Left renal pelvis (tissue), 4 donors: ENCODE measurements at regions not wholly inside any gene's neighbourhood (a gene's known extent, or its start where the extent isn't known, plus 50 kb on each side); places are given as distances from the start of the nearest gene placed in this dataset.

Experiments used
- DNase-seq, 4 donors: peaks; one replicate each; pipeline ENCODE4 v3.0.0-alpha.2; 2013; ENCODE audit warnings: low read depth in 4 of 4, low spot score in 3 of 4

- no peak for DNase-seq
Measured at GRCh38 chr15:96565266-96565665, 234.8 kb downstream of the NR2F2 start.

DNA sequence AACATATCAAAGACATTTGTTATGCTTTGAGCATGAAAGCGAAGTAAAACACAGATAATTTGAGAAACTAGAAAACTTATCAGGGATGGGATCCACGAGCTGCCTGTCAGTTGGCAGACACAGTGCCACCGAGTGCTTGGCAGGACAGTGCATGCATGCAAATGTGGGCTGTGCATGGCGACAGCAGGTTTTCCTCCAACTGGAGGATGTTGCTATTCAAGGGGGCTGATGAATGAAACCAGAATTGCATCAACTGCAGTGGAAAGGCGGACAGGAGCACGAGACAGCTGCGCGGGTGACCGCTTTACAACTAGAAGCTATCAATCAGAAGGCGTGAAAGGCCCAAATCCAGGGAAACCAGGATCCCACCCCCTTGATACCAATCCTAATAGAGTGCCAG is 244.3 kb downstream of the NR2F2 start:
- DNase-seq = no peak

GRCh38 chr15:96576596-96576995 is 246.1 kb downstream of the NR2F2 start:
- DNase-seq = no peak

DNA sequence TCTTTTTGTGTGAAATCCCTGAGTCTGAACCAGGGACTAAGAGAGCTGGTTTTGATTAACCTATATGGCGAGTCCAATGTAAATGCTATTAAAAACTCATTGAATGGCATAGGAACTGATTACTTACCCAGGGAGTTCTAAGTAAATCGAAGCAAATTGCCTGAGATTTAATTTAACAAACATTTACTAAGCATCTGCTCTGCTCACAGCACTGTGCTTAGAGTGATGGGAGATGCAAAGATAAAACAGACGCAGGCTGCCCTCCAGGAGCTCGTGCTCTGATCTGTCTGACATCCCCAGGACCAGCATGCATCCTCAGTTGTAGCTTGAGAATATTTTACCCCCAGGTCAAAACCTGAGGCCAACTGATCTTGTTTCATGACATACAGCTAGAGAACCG is 247.9 kb downstream of the NR2F2 start:
- DNase-seq = no peak

GRCh38 chr15:96581371-96581770 is 250.9 kb downstream of the NR2F2 start:
- DNase-seq = no peak

DNA sequence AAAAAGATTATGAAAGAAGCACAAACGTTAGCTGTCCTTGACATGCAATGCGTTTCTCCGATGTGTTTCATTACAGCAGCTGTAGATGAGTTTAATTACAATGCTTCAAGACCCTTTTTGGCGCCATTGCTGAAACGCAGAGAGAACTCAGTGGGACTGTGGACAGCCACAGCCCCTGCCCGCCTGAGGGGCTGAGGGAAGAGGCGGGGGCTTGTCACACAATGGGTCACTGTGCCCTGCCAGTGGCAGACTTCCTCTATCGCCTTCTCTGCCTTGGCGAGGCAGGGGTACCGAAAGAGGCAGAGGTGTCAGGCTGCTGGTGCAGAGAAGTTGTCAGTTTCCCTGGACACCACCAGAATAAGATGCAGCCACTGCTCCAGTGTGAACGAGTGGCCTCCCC is 252.0 kb downstream of the NR2F2 start:
- DNase-seq = no peak

- DNase-seq = no peak
Measured at GRCh38 chr15:96583671-96584070, 253.2 kb downstream of the NR2F2 start.

DNA sequence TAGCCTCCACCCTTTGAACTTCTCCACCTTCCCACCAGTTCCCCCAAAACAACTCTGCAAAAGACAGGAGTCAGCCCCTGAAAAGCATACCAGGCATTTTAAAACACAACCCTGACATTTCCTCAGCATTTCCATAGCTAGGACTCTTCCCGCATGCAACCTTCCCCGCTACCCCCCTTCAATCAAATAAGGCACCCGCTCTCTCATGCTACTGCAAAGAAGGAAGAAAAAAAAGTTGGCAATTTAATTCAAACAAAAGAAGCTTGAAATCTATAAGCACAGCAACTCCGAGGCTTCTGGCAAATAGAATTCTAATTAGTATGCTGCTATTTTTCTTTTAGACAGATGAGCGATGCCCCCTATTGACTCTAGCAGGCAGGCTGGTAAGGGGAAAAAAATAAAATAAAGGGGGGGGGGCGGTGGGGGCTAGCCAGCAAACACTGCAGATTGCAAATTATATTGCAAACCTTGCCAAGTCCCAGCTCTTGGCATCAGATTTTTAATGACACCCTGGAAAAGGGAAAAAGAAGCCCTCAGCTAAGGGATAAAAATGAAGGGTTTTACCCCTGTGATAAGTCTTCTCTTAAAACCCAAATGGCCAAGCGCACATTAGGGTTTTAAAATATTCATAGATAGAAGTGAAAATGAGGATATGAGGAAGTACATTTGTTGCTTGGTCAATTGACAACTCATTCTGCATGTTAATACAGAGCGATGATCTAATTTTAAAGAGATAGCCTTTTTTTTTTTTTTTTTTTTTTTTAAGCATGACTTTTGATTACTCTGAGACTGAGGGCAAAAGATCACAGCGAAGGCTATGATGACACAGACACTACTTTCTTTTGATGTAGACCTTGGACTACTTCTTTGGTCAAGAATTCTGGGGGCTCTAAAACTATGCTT is 255.2 kb downstream of the NR2F2 start:
- DNase-seq = no peak

DNA sequence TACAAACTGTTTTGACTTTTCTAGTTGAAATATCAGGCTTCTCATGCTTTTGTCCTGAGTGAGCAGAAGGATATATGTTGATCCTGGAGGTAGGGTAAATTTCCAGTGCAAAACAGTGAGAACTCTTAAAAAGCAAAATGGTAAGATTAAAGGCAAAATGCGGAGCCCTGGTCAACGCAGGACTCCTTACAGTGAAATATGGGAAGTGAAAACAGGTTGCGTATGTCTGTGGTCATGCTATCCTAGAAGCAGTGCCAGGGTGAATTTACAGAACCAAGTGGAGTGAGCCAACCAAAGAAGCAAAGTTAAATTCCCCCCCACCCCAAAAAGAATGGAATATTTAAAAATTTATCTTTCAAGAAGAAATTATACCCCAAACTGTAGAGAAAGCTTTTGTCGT is 256.4 kb downstream of the NR2F2 start:
- DNase-seq = no peak

DNA sequence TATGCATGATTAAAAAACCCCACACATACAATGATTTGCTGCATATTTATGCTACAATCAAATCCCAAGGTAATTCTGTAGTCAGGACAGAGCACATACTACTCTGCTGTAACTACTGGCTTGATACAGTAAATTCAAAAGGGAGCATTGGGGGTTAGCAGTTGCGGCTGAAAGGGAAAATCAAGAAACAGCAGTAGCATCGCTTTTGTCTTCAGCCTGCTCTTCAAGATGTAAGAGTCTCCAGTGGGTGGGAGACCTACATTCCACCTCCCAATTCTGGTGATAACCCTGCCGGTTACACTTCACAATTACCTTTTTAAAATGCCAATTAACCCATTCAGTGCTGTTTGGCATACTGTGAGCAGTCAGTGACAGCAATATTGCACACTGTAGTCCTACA is 259.4 kb downstream of the NR2F2 start:
- no peak for DNase-seq

DNA sequence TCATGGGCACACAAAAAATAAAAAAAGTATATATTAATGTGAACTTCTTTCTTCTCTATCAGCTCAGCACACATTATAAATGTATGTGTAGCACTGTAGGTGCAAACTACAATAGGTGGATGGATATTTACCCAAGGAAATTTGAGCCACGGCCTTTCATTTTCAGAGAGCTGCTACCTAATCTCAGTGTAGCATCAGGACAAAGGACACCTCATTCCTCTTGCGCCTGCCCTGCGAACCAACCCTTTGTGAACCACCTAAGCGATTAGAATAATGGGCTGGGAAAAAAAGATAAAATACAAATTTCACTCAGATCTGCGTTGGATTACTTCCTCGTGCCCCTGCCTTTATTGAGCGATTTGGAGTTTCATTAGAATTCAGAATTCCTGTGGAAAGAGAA is 263.2 kb downstream of the NR2F2 start:
- DNase-seq = no peak

DNA sequence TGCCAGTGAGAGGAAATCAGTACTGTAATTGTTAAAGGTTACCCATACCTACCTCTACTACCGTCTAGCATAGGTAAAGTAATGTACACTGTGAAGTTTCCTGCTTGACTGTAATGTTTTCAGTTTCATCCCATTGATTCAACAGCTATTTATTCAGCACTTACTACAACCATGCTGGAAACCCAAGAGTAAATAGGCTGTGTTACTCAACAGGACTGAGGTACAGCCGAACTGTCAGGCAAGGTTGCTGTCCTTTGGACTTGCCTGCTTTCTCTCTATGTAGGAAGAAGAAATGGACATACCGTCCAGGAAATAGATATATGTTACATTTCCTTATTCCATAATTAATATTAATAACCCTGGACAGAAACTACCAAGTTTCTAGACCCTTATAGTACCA is 265.5 kb downstream of the NR2F2 start:
- no peak for DNase-seq

DNA sequence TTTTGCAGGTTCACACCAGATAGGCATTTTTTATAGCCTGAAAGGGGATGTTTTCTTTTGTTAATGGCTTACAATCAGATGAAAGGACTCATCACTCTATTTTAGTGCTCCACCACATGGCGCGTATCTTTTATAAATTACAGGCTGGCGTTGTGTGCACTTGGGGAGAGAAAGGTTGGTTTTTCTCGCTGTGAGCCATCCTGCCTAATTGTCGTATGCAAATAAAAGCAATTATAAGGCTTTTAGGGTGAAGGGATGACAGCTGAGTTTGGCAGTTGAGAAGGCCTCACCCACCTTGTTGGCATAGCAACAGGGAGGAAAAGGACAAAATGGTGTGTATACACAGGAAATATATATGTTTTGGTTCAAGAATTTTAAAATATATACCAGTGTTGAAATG is 268.0 kb downstream of the NR2F2 start:
- no peak for DNase-seq

DNA sequence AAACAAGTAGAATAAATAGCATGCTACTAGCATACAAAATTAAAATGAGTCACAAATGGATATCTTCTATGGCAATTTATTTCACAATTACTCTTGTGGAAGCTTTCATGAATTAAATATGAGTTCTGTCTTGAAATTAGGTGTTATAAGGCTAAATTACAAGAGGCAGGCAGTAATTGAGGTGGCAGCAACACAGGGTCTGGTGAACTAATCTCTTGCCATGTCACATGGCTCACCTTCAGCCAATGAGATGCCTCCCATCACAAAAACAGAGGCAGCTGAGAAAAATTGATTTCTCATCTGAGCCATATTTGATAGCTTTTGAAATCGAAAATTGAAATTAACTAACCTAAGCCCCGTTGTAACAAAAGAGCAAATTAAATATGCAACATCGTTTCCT is 268.8 kb downstream of the NR2F2 start:
- DNase-seq = no peak

DNA sequence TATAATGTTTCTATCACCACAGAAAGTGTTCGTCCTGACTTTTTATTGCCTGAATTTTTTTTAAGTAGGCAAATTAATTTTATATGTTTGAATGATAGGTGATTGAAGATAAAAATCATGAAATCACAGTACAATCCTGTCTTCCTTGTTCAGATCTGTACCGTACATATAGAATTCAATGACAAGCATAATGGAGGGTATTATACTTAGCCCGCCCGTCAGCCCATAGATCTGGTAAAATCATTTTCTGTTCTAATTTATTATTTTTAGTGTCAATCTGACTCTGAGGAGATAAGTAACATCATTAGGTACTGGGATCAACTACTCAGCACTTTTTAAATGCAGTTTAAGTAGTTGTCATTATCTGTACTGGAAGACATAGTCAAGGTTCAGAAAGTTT is 269.9 kb downstream of the NR2F2 start:
- no peak for DNase-seq

DNA sequence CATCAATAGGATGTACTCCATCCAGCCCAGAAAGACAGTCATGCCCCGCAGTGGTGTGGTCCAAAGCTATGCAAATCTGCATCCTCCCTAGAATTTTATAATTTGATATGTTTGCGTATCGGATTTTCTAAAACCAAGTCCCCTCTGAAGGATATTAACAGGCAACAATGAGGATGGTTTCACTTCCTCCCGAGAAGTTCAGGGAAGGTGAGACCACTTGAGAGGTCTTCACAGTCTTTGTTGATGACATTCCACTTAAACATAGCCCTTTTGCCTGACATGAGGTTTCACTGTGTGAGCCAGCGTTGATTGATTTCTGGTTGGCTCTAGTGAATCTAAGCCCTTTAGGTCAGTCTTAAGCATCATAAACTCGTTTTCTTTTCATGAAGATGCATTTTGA is 276.1 kb downstream of the NR2F2 start:
- DNase-seq = no peak

DNA sequence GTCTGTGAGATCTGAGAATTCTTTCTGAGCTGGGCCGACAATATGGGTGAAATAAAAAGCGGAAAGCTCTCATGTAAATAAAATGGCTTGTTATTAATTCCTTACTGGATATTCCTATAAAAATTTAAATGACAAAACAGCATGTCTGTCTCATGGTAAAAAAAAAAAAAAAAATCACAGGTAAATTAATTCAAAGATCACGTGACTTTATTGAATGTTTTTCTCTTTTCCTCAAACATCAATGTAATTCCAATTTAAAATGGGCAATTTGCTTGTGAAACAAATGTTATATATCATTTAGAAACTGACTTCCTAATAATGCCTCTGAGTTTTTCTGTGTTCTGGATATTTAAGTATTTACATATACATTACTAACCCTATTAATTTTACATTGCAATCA is 280.3 kb downstream of the NR2F2 start:
- DNase-seq = no peak

DNA sequence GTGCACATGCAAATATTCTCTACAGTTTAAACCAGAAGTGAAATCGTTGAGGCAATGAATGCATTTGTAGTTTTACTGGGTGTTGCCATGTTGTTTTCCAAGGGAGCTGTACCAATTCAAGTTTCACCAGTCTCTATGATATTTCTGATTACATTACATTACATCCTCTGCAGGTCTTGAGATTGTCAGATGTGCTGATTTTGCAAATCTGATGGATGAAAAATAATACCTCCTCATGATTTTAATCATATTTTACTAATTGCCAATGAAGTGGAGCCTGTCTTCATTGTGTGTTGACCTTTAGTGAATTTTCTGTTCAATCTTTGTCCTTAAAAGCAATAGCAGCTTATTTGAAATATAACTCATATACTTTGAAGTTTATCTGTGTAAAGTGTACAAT is 282.4 kb downstream of the NR2F2 start:
- no peak for DNase-seq

- peak in 1 of 4 donors; percentile 39 for DNase-seq
Measured at GRCh38 chr15:96619174-96619573, 288.7 kb downstream of the NR2F2 start.

- DNase-seq = no peak
Measured at GRCh38 chr15:96622714-96623113, 292.2 kb downstream of the NR2F2 start.

DNA sequence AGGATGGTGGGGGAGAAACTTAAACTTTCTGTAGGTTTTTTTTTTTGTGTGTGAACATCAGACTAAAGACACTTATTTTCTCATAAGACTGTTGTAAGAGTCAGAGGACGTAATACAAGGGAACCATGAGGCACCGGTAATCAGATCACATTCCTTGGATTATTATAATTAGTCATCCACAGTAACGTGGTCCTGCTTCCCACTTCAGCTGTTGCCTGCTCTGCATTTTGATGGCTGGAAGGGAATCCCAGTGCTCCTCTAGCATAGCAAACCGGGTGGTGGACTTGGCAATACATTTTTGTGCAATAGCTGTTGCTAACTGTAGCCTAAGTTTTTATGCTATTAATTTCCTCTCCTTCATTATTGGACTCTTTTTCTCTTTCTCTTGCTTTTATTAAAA is 294.8 kb downstream of the NR2F2 start:
- no peak for DNase-seq

- DNase-seq = peak in 1 of 4 donors; percentile 20
Measured at GRCh38 chr15:96627031-96627568, 296.6 kb downstream of the NR2F2 start.

GRCh38 chr15:96629511-96629910 is 299.0 kb downstream of the NR2F2 start:
- no peak for DNase-seq
